ENCODE measurements at regions not wholly inside any gene's neighbourhood (a gene's known extent, or its start where the extent isn't known, plus 50 kb on each side); places are given as distances from the start of the nearest gene placed in this dataset.
"Not testable (repeated sequence)": the region's sequence is repeated elsewhere in the genome, so short reads cannot be mapped to it uniquely, and the experiment has no call there.

DNA sequence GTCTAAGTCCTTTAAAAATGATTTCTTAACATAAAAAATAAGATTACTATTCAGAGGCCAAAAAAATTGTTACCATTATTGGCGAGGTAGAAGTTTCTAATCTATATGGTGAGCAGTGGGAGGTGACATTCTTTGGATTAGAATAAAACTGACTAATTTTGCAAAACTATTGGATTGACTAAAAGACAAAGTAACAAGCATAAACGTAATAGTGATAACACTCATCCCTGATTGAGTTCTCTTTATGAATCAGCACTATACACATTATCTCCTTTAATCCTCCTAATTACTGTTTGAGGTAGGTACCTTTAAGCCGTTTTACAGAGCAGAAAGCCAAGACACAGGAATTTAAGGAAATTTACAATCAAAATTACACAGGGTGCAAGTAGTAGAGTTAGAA lies 139.2 kb upstream of the NRP1 start:
- no peak for DNase-seq (ENCODE audit: extremely low read depth, low read depth)
- H3K4me3 ChIP-seq (replicated peaks; ENCODE audit: low read depth, low read length) = no peak overlapping the region
- TF ChIP-seq, protein P1, sequence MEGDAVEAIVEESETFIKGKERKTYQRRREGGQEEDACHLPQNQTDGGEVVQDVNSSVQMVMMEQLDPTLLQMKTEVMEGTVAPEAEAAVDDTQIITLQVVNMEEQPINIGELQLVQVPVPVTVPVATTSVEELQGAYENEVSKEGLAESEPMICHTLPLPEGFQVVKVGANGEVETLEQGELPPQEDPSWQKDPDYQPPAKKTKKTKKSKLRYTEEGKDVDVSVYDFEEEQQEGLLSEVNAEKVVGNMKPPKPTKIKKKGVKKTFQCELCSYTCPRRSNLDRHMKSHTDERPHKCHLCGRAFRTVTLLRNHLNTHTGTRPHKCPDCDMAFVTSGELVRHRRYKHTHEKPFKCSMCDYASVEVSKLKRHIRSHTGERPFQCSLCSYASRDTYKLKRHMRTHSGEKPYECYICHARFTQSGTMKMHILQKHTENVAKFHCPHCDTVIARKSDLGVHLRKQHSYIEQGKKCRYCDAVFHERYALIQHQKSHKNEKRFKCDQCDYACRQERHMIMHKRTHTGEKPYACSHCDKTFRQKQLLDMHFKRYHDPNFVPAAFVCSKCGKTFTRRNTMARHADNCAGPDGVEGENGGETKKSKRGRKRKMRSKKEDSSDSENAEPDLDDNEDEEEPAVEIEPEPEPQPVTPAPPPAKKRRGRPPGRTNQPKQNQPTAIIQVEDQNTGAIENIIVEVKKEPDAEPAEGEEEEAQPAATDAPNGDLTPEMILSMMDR (IDR thresholded peaks at IDR 0.05; ENCODE audit: low read depth, low read length, missing control alignments) = no peak

DNA sequence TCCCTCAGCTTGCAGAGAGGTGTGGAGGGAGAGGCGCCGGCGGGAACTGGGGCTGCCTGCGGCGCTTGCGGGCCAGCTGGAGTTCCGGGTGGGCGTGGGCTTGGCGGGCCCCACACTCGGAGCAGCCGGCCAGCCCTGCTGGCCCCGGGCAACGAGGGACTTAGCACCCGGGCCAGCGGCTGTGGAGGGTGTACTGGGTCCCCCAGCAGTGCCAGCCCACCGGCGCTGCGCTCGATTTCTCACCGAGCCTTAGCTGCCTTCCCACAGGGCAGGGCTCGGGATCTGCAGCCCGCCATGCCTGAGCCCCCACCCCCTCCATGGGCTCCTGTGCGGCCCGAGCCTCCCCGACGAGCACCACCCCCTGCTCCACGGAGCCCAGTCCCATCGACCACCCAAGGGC lies 133.5 kb upstream of the NRP1 start:
- not testable (repeated sequence) for H3K4me3 ChIP-seq (replicated peaks; ENCODE audit: low read depth, low read length); DNase-seq (ENCODE audit: extremely low read depth, low read depth)

DNA sequence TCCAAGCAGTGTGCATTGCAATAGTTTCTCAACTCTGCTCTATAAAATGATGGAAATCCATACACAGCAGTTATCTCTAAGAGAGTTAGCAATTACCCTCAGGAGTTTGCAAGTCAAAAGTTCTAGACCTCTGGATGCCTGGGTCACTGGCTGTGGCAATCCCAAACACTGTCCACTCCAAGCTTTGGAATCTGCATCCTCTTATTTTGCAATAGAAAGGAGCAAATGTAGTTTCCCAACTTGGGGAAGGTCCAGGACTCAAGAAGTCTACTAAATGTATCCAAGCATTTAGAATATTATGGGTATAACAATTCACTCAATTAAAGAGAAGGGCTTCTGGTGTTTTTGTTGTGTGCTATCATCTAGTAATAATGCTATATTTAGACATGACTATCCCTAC lies 131.3 kb upstream of the NRP1 start:
- no peak overlapping the region for H3K4me3 ChIP-seq (replicated peaks; ENCODE audit: low read depth, low read length)
- TF ChIP-seq, protein P1 (IDR thresholded peaks at IDR 0.05; ENCODE audit: low read depth, low read length, missing control alignments) = no peak
- no peak for DNase-seq (ENCODE audit: extremely low read depth, low read depth)

DNA sequence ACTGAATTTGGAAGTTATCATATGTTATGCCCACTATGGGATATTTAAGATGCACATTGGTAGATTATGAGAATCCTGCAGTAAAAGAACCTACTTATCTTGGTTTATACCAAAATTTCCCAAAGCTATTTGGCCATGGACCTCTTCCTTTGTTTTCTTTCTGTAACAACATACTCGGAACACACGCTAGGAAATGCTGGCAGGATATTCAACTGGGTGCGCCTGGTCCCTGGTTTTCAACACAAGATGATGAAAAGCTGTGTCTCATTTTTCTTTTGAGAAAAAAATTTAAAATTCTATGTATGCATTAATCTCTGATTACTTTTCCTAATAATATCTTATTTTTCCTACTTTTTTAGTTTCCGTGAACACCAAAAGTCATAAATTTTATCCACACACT lies 128.5 kb upstream of the NRP1 start:
- TF ChIP-seq, protein P1 (IDR thresholded peaks at IDR 0.05; ENCODE audit: low read depth, low read length, missing control alignments) = no peak
- H3K4me3 ChIP-seq (replicated peaks; ENCODE audit: low read depth, low read length) = no peak overlapping the region
- no peak for DNase-seq (ENCODE audit: extremely low read depth, low read depth)

DNA sequence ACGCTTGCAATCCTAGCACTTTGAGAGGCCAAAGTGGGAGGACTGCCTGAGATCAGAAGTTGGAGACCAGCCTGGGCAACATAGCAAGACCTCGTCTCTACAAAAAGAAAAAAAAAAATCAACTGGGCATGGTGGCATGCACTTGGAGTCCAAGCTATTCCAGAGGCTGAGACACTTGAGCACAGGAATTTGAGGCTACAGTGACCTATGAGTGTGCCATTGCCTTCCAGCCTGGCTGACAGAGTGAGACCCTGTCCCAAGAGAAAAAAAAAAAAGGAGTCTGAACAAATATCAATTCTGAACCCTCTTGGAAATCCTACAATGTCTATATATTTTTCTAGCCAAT lies 126.8 kb upstream of the NRP1 start:
- no peak overlapping the region for H3K4me3 ChIP-seq (replicated peaks; ENCODE audit: low read depth, low read length)
- no peak for DNase-seq (ENCODE audit: extremely low read depth, low read depth)
- TF ChIP-seq, protein P1 (IDR thresholded peaks at IDR 0.05; ENCODE audit: low read depth, low read length, missing control alignments) = no peak

DNA sequence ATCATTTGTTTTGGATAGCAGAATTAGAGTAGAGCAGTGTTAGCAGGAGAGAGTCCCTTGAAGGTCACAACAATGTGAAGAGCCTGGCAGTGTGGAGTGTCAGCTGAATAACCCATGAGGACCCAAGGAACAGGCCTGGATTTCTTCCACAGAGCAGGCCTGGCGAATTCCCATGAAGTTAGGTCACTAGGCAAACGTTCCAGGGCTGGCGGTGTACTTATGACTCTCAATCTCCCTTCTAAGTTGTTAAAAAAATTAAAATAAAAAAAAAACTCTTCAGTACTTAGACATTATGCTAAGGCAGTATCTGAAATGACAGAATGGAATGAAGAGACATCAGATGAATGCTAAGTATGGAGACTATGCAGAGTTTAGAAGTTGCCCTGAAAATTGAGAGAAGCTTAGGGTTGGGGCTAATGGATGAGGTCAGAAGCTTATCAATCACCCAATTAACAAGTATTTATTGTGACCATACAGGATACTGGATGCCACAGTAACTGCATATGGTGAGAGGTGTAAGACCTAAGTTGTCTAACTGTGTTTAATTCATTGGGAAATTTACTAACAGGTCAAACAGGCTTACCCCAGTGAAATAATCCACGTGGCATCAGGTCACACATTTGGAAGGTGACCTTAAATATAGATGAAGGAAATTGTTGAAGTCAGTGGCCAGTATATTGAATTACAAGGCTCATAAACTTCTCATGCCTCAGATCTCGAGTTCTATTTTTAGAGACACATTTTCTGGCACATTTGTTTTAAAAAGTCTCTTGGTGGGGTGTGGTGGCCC lies 126.2 kb upstream of the NRP1 start:
- TF ChIP-seq, protein P1 (IDR thresholded peaks at IDR 0.05; ENCODE audit: low read depth, low read length, missing control alignments) = no peak
- no peak for DNase-seq (ENCODE audit: extremely low read depth, low read depth)
- no peak overlapping the region for H3K4me3 ChIP-seq (replicated peaks; ENCODE audit: low read depth, low read length)

DNA sequence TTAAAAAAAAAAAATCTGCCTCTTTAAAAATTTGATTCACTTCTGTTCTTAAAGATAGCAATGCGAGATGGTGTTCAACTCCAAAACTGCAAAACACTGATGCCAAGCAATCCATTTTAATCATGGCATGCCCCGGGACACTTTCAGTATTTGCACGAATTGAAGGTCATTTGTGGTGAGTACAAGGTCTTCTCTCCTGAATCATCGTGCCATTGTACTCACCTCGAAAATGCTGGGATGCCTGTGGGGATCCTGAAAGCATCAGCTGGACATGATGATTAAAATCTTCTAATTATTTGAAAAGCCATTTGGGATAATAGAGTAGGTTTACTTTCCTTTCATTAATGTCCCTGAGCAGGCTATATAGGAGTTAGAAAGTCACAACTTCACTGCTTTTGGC lies 125.1 kb upstream of the NRP1 start:
- DNase-seq (ENCODE audit: extremely low read depth, low read depth) = no peak
- TF ChIP-seq, protein P1 (IDR thresholded peaks at IDR 0.05; ENCODE audit: low read depth, low read length, missing control alignments) = no peak
- H3K4me3 ChIP-seq (replicated peaks; ENCODE audit: low read depth, low read length) = no peak overlapping the region
